ENCODE measurements at regions not wholly inside any gene's neighbourhood (a gene's known extent, or its start where the extent isn't known, plus 50 kb on each side); places are given as distances from the start of the nearest gene placed in this dataset.

DNA sequence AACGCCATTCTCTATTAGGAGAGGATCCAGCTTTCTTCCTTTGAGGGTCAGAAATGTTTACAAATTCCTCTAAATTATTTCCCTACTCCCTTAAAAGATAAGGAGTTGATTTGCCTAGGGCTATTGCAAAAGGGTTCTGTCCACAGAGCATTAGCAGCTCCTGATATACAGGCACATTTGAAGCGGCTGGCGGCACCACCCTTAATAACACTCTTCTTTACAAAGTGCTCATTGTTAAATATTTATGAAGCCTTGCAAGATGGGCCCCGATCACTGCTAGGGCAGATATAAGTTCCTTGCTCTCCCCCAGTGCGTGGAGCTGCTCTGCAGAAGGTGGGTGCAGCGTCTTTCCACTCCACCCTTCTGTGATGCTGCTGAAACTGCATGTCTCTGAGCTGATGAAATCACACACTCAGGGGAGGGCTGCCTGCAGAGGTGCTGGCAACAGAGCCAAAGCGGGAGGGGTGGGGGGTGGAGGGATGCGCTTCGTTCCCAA is 116.7 kb upstream of the NTM start:
- no peak overlapping the region for H3K9ac ChIP-seq (ENCODE audit: control insufficient read depth, insufficient read depth, low read length)
- intact Hi-C loops (cut with micrococcal nuclease; ENCODE audit: unreplicated experiment) (no loop called here), in situ Hi-C loops (cut with MboI) (no loop called here)
- 16% methylated on average over 9 of the region's 9 CpGs for WGBS (ENCODE audit: insufficient coverage, insufficient replicate concordance, low lambda C conversion rate, missing lambda C conversion rate)
- ATAC-seq (no peak), DNase-seq (ENCODE audit: low read depth, low spot score) (no peak), FAIRE-seq (no peak)
- no peak overlapping the region for H3K27ac ChIP-seq (ENCODE audit: control insufficient read depth, insufficient read depth)
- ChIA-PET SMC1A (ENCODE audit: uncharacterized antibody, unreplicated experiment) (no interaction called here), RAD21 (ENCODE audit: unreplicated experiment) (no interaction called here), CTCF (interaction anchor here (0.9 kb wide), 1 partner anchor 189 kb away, joined by 3 read pairs; no protein-coding TSS in a partner anchor), POLR2A (no interaction called here)
- no peaks in the 10 kb centered on the region for H4K20me1 ChIP-seq (ENCODE audit: control insufficient read depth, insufficient read depth)
- H3K27me3 ChIP-seq (replicated peaks in 1 of 2; ENCODE audit: control insufficient read depth in 2 of 2, insufficient read depth in 2 of 2, low read length in 1 of 2) = no peaks in the 10 kb centered on the region
- no peak overlapping the region for H2AFZ ChIP-seq (ENCODE audit: control insufficient read depth, low read depth, low read length)
- no peak overlapping the region for H3K4me3 ChIP-seq
- BruUV-seq (replicated peaks) = no TSS peak
- no peaks in the 10 kb centered on the region for H3K36me3 ChIP-seq (ENCODE audit: control insufficient read depth in 2 of 2, insufficient read depth in 2 of 2, low read length in 1 of 2)
- H3K9me3 ChIP-seq (replicated peaks; ENCODE audit: control insufficient read depth, insufficient read depth, low read length) = no peaks in the 10 kb centered on the region
- no peaks in the 10 kb centered on the region for H3K4me1 ChIP-seq (ENCODE audit: control insufficient read depth, insufficient read depth, low read length)
- no peak for TF ChIP-seq PAX5 (IDR thresholded peaks at IDR 0.05; ENCODE audit: borderline replicate concordance, low read depth, low read length)
- TF ChIP-seq SREBF2 (IDR thresholded peaks at IDR 0.05; ENCODE audit: low read length) = no peak
- TF ChIP-seq ZNF384 (IDR thresholded peaks at IDR 0.05; ENCODE audit: borderline replicate concordance, low read depth, low read length) = no peak
- TF ChIP-seq HDAC2 (IDR thresholded peaks at IDR 0.05) = no peak
- TF ChIP-seq NR2F1 (conservative IDR thresholded peaks at IDR 0.05) = no peak
- no peak for TF ChIP-seq NR2C2 (IDR thresholded peaks at IDR 0.05; ENCODE audit: borderline replicate concordance, control insufficient read depth, insufficient read length, low read depth)
- no peak for TF ChIP-seq RCOR1 (conservative IDR thresholded peaks at IDR 0.05; ENCODE audit: low read depth, low read length)
- TF ChIP-seq, protein P1, sequence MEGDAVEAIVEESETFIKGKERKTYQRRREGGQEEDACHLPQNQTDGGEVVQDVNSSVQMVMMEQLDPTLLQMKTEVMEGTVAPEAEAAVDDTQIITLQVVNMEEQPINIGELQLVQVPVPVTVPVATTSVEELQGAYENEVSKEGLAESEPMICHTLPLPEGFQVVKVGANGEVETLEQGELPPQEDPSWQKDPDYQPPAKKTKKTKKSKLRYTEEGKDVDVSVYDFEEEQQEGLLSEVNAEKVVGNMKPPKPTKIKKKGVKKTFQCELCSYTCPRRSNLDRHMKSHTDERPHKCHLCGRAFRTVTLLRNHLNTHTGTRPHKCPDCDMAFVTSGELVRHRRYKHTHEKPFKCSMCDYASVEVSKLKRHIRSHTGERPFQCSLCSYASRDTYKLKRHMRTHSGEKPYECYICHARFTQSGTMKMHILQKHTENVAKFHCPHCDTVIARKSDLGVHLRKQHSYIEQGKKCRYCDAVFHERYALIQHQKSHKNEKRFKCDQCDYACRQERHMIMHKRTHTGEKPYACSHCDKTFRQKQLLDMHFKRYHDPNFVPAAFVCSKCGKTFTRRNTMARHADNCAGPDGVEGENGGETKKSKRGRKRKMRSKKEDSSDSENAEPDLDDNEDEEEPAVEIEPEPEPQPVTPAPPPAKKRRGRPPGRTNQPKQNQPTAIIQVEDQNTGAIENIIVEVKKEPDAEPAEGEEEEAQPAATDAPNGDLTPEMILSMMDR (IDR thresholded peaks at IDR 0.05 in 2 of 3, conservative IDR thresholded peaks at IDR 0.05 in 1 of 3; ENCODE audit: control insufficient read depth in 2 of 3, extremely low read depth in 1 of 3, insufficient read depth in 1 of 3, low read depth in 3 of 3, low read length in 3 of 3) = no peak
- TF ChIP-seq SMC3 (IDR thresholded peaks at IDR 0.05; ENCODE audit: borderline replicate concordance, low read length) = no peak
- no peak for TF ChIP-seq NFYA (IDR thresholded peaks at IDR 0.05; ENCODE audit: borderline replicate concordance, low read depth, low read length)
- no peak for TF ChIP-seq SMAD5 (IDR thresholded peaks at IDR 0.05; ENCODE audit: low read depth)
- no peak for TF ChIP-seq FOS (IDR thresholded peaks at IDR 0.05; ENCODE audit: borderline replicate concordance, extremely low read depth, insufficient read length)
- no peak for TF ChIP-seq ZNF207 (IDR thresholded peaks at IDR 0.05; ENCODE audit: borderline replicate concordance)
- TF ChIP-seq STAT1 (conservative IDR thresholded peaks at IDR 0.05) = no peak
- no peak for TF ChIP-seq TCF12 (IDR thresholded peaks at IDR 0.05; ENCODE audit: low read depth, low read length)
- TF ChIP-seq YY1 (IDR thresholded peaks at IDR 0.05; ENCODE audit: low read depth, low read length) = no peak
- no peak overlapping the region for H3K4me2 ChIP-seq (ENCODE audit: control insufficient read depth, insufficient read depth)
- no peaks in the 10 kb centered on the region for H3K79me2 ChIP-seq (ENCODE audit: control insufficient read depth, insufficient read depth, low read length)

All from GM12878 (cell line).